ENCODE measurements at regions not wholly inside any gene's neighbourhood (a gene's known extent, or its start where the extent isn't known, plus 50 kb on each side); places are given as distances from the start of the nearest gene placed in this dataset.

- TF ChIP-seq CTCF (IDR thresholded peaks at IDR 0.05; ENCODE audit: insufficient read depth, low read depth, low read length) (no peak), EZH2 (IDR thresholded peaks at IDR 0.05; ENCODE audit: insufficient read depth, low read length) (no peak)
Measured at GRCh38 chr6:148142821-148143220, 199.8 kb upstream of the SASH1 start.

Data from astrocyte (in vitro differentiated cells and primary cell).